NCI-H2227 (cell line): ENCODE measurements at regions not wholly inside any gene's neighbourhood (a gene's known extent, or its start where the extent isn't known, plus 50 kb on each side); places are given as distances from the start of the nearest gene placed in this dataset.
"Not testable (repeated sequence)": the region's sequence is repeated elsewhere in the genome, so short reads cannot be mapped to it uniquely, and the experiment has no call there.

ENCODE experiments used
- DNase-seq: peaks from one replicate; lab custom pipeline; 2025; ENCODE audit not compliant: unreplicated experiment; lab: John Stamatoyannopoulos, UW

- no peak for DNase-seq
Measured at GRCh38 chr5:66411701-66412100, 184.5 kb upstream of the MAST4 start.

GRCh38 chr5:66413931-66414330 lies 182.3 kb upstream of the MAST4 start:
- DNase-seq: no peak

- DNase-seq: no peak
Measured at GRCh38 chr5:66415208-66415607, 181.0 kb upstream of the MAST4 start.

GRCh38 chr5:66416698-66417097 lies 179.5 kb upstream of the MAST4 start:
- no peak for DNase-seq

- no peak for DNase-seq
Measured at GRCh38 chr5:66417781-66418180, 178.4 kb upstream of the MAST4 start.

GRCh38 chr5:66423484-66423883 lies 172.7 kb upstream of the MAST4 start:
- no peak for DNase-seq

GRCh38 chr5:66425842-66426241 lies 170.4 kb upstream of the MAST4 start:
- no peak for DNase-seq

- DNase-seq: no peak
Measured at GRCh38 chr5:66426259-66427138, 169.7 kb upstream of the MAST4 start.

- no peak for DNase-seq
Measured at GRCh38 chr5:66427139-66427442, 169.1 kb upstream of the MAST4 start.

GRCh38 chr5:66436721-66437120 lies 159.5 kb upstream of the MAST4 start:
- DNase-seq: no peak

- DNase-seq: no peak
Measured at GRCh38 chr5:66438087-66438486, 158.1 kb upstream of the MAST4 start.

GRCh38 chr5:66438696-66439095 lies 157.5 kb upstream of the MAST4 start:
- no peak for DNase-seq

GRCh38 chr5:66440202-66440680 lies 156.0 kb upstream of the MAST4 start:
- no peak for DNase-seq

GRCh38 chr5:66441351-66441750 lies 154.8 kb upstream of the MAST4 start:
- DNase-seq: no peak

- DNase-seq: no peak
Measured at GRCh38 chr5:66442951-66443445, 153.2 kb upstream of the MAST4 start.

- no peak for DNase-seq
Measured at GRCh38 chr5:66443462-66444130, 152.6 kb upstream of the MAST4 start.

GRCh38 chr5:66448070-66448469 lies 148.1 kb upstream of the MAST4 start:
- DNase-seq: not testable (repeated sequence)

GRCh38 chr5:66450237-66450636 lies 146.0 kb upstream of the MAST4 start:
- no peak for DNase-seq

GRCh38 chr5:66450988-66451387 lies 145.2 kb upstream of the MAST4 start:
- DNase-seq: no peak

GRCh38 chr5:66452109-66452508 lies 144.1 kb upstream of the MAST4 start:
- no peak for DNase-seq

GRCh38 chr5:66454186-66455078 lies 141.8 kb upstream of the MAST4 start:
- DNase-seq: no peak
